H1 (cell line): ENCODE measurements at regions not wholly inside any gene's neighbourhood (a gene's known extent, or its start where the extent isn't known, plus 50 kb on each side); places are given as distances from the start of the nearest gene placed in this dataset.

Experiments used
- CTCF ChIA-PET: fragments of 300-600 bp; sonication (Branson Sonifier 250); formaldehyde crosslinking; loops from one replicate; lab custom pipeline; 2021; ENCODE audit not compliant: partially characterized antibody; lab: Charles Lee
- POLR2A ChIA-PET: fragments of 300-600 bp; sonication (Branson Sonifier 250); formaldehyde crosslinking; loops from one replicate; lab custom pipeline; 2021; ENCODE audit warnings: inconsistent platforms; ENCODE audit not compliant: partially characterized antibody; lab: Charles Lee
- DNase-seq, 2 experiments: peaks; one replicate each; pipeline versions ENCODE4 v3.0.0 to v3.0.0-alpha.2; 2010 to 2022; ENCODE audit warnings: low spot score in 2 of 2, low read depth in 1 of 2, mixed read lengths in 1 of 2
- FAIRE-seq: peaks from 2 replicates; lab custom pipeline; 2011; peaks lifted over from hg19 to GRCh38; lab: Jason Lieb, UNC
- H2AFZ ChIP-seq: 2 replicates; pipeline ENCODE4 v1.8.1; 2012; ENCODE audit warnings: low read length, inconsistent platforms
- H2AK5ac ChIP-seq: 2 replicates; pipeline ENCODE4 v1.6.1; 2013; ENCODE audit warnings: low read depth, low read length
- H2BK120ac ChIP-seq: replicated peaks from 2 replicates; pipeline ENCODE3; 2013; ENCODE audit warnings: low read depth, low read length, inconsistent platforms
- H2BK12ac ChIP-seq: 2 replicates; pipeline ENCODE4 v1.6.1; 2013; ENCODE audit warnings: low read depth, low read length
- H2BK15ac ChIP-seq: 2 replicates; pipeline ENCODE4 v1.6.1; 2013; ENCODE audit warnings: low read length
- H2BK20ac ChIP-seq: 2 replicates; pipeline ENCODE4 v1.6.1; 2013; ENCODE audit warnings: low read length
- H2BK5ac ChIP-seq: 2 replicates; pipeline ENCODE4 v1.6.1; 2013; ENCODE audit warnings: low read depth, low read length
- H3K14ac ChIP-seq: 2 replicates; pipeline ENCODE4 v1.6.1; 2013; ENCODE audit warnings: inconsistent platforms; ENCODE audit not compliant: insufficient read length
- H3K18ac ChIP-seq: 2 replicates; pipeline ENCODE4 v1.6.1; 2013; ENCODE audit warnings: low read length; ENCODE audit errors: extremely low read depth
- H3K23ac ChIP-seq: 2 replicates; pipeline ENCODE4 v1.6.1; 2013; ENCODE audit warnings: inconsistent platforms; ENCODE audit not compliant: insufficient read length
- H3K23me2 ChIP-seq: 2 replicates; pipeline ENCODE4 v1.6.1; 2013; ENCODE audit warnings: low read depth, low read length
- H3K27ac ChIP-seq: 2 replicates; pipeline ENCODE4 v1.6.1; 2011; ENCODE audit warnings: low read depth, low read length, inconsistent platforms
- H3K27me3 ChIP-seq, 4 experiments: replicated peaks in 1 of 4; 1 replicate in 1 of 4; 2 replicates in 3 of 4; pipeline versions ENCODE4 v1.6.1 to v1.8.1; 2011 to 2013; ENCODE audit warnings: low read length in 3 of 4, mild to moderate bottlenecking in 3 of 4, inconsistent platforms in 2 of 4, mixed read lengths in 2 of 4, moderate library complexity in 1 of 4; ENCODE audit not compliant: control insufficient read depth in 3 of 4, insufficient read depth in 3 of 4; ENCODE audit errors: extremely low read depth in 1 of 4
- H3K36me3 ChIP-seq, 4 experiments: 2 replicates each; pipeline versions ENCODE4 v1.6.1 to v1.8.1; 2011 to 2013; ENCODE audit warnings: mild to moderate bottlenecking in 4 of 4, low read length in 3 of 4, moderate library complexity in 2 of 4, control low read depth in 1 of 4, inconsistent platforms in 1 of 4; ENCODE audit not compliant: insufficient read depth in 4 of 4, control insufficient read depth in 2 of 4
- H3K4ac ChIP-seq: replicated peaks from 2 replicates; pipeline ENCODE3; 2013; ENCODE audit warnings: low read length, low read depth, mixed read lengths, inconsistent platforms; ENCODE audit not compliant: insufficient read length
- H3K4me1 ChIP-seq, 4 experiments: replicated peaks in 1 of 4; 1 replicate in 1 of 4; 2 replicates in 3 of 4; pipeline versions ENCODE4 v1.6.1 to v1.8.1; 2011 to 2013; ENCODE audit warnings: low read length in 3 of 4, inconsistent platforms in 2 of 4, mixed read lengths in 1 of 4; ENCODE audit not compliant: insufficient read depth in 4 of 4, control insufficient read depth in 3 of 4
- H3K4me2 ChIP-seq, 2 experiments: 2 replicates each; pipeline versions ENCODE4 v1.6.1 to v1.8.1; 2011 to 2013; ENCODE audit warnings: low read depth in 2 of 2, low read length in 2 of 2, control low read depth in 1 of 2, inconsistent platforms in 1 of 2, mild to moderate bottlenecking in 1 of 2; ENCODE audit not compliant: insufficient read depth in 1 of 2
- H3K4me3 ChIP-seq, 4 experiments: fragments of 200-600, 300-600 bp in 1 of 4; sonication (generic), shearing (Covaris generic), sonication (Bioruptor Twin) in 1 of 4; 2 replicates each; pipeline versions ENCODE4 v1.5.1 to v1.8.1; 2011 to 2016; ENCODE audit warnings: low read length in 4 of 4, low read depth in 3 of 4, control low read depth in 2 of 4, inconsistent platforms in 2 of 4, mild to moderate bottlenecking in 2 of 4, mixed read lengths in 1 of 4, moderate library complexity in 1 of 4; ENCODE audit not compliant: insufficient read depth in 2 of 4; ENCODE audit errors: extremely low read depth in 1 of 4
- H3K56ac ChIP-seq: replicated peaks from 2 replicates; pipeline ENCODE3; 2013; ENCODE audit warnings: low read depth, mild to moderate bottlenecking, mixed read lengths, low read length, inconsistent platforms; ENCODE audit not compliant: insufficient read length
- H3K79me1 ChIP-seq: 2 replicates; pipeline ENCODE4 v1.6.1; 2013; ENCODE audit warnings: low read depth, low read length, control low read depth
- H3K79me2 ChIP-seq, 2 experiments: 2 replicates each; pipeline versions ENCODE4 v1.6.1 to v1.8.1; 2012 to 2013; ENCODE audit warnings: low read length in 2 of 2, mild to moderate bottlenecking in 2 of 2, inconsistent platforms in 1 of 2; ENCODE audit not compliant: insufficient read depth in 2 of 2, control insufficient read depth in 1 of 2
- H3K9ac ChIP-seq, 4 experiments: replicated peaks in 1 of 4; 1 replicate in 1 of 4; 2 replicates in 3 of 4; pipeline versions ENCODE4 v1.6.1 to v1.8.1; 2011 to 2013; ENCODE audit warnings: low read depth in 3 of 4, low read length in 3 of 4, control low read depth in 2 of 4, mild to moderate bottlenecking in 2 of 4, moderate library complexity in 2 of 4, inconsistent platforms in 1 of 4; ENCODE audit errors: extremely low read depth in 1 of 4
- H3K9me3 ChIP-seq, 2 experiments: 2 replicates each; pipeline versions ENCODE4 v1.6.1 to v1.8.1; 2012 to 2013; ENCODE audit warnings: mild to moderate bottlenecking in 2 of 2, moderate library complexity in 2 of 2, control low read depth in 1 of 2, inconsistent platforms in 1 of 2, low read depth in 1 of 2, low read length in 1 of 2, mixed read lengths in 1 of 2; ENCODE audit not compliant: insufficient read depth in 2 of 2
- H4K20me1 ChIP-seq, 2 experiments: replicated peaks in 1 of 2; 2 replicates each; pipeline versions ENCODE3 to v1.8.1; 2011 to 2013; ENCODE audit warnings: inconsistent platforms in 2 of 2, low read length in 2 of 2, mild to moderate bottlenecking in 1 of 2; ENCODE audit not compliant: insufficient read depth in 2 of 2, control insufficient read depth in 1 of 2
- H4K5ac ChIP-seq: 2 replicates; pipeline ENCODE4 v1.6.1; 2013; ENCODE audit warnings: low read length, low read depth, mixed read lengths, inconsistent platforms; ENCODE audit not compliant: insufficient read length
- H4K8ac ChIP-seq: 2 replicates; pipeline ENCODE4 v1.8.0; 2013; ENCODE audit warnings: mild to moderate bottlenecking, moderate library complexity, low read length, inconsistent platforms; ENCODE audit not compliant: insufficient read depth; ENCODE audit errors: extremely low read depth
- H4K91ac ChIP-seq: replicated peaks from 2 replicates; pipeline ENCODE3; 2013; ENCODE audit warnings: low read length, mixed read lengths, inconsistent platforms; ENCODE audit not compliant: insufficient read length
- ASH2L ChIP-seq: fragments of 200-600, 300-600 bp; sonication (generic); IDR thresholded peaks from one replicate; pipeline ENCODE4 v1.7.1; 2017; ENCODE audit warnings: low read length
- SIX5 ChIP-seq: IDR thresholded peaks from 2 replicates; pipeline ENCODE4 v1.6.1; 2011; ENCODE audit warnings: mild to moderate bottlenecking, low read depth, low read length
- TCF12 ChIP-seq: IDR thresholded peaks from 2 replicates; pipeline ENCODE4 v1.6.1; 2011; ENCODE audit warnings: low read depth, mild to moderate bottlenecking, low read length
- WGBS, 2 experiments: shearing (Covaris generic) in 1 of 2; methylation state at CpG; one replicate each; pipeline versions ENCODE4 v1.1.6 to v1.1.7; 2013 to 2015; ENCODE audit warnings: low lambda C conversion rate in 2 of 2, mixed read lengths in 2 of 2, inconsistent platforms in 1 of 2, low coverage in 1 of 2, missing lambda C conversion rate in 1 of 2; ENCODE audit not compliant: insufficient replicate concordance in 2 of 2, insufficient coverage in 1 of 2, insufficient read length in 1 of 2; ENCODE audit errors: extremely low coverage in 1 of 2, missing lambda C conversion rate in 1 of 2; 5-methylcytosine and 5-hydroxymethylcytosine counted together

- Histone ChIP-seq H3K4ac (no peak overlapping the region), H3K14ac (no peak overlapping the region), H3K23me2 (no peaks in the 10 kb centered on the region; the same call in 1 of the 2 replicates), H3K18ac (no peak overlapping the region), H3K4me3 (no peak overlapping the region), H4K91ac (no peak overlapping the region), H3K27ac (no peak overlapping the region), H3K4me1 (no peaks in the 10 kb centered on the region), H2BK120ac (no peak overlapping the region), H2BK12ac (no peak overlapping the region), H2BK5ac (no peak overlapping the region), H3K79me1 (no peaks in the 10 kb centered on the region), H2BK20ac (no peak overlapping the region), H2AFZ (no peak overlapping the region), H4K8ac (no peak overlapping the region), H2BK15ac (no peak overlapping the region), H3K27me3 (no peaks in the 10 kb centered on the region; a peak in 1 of 7 replicates), H3K79me2 (no peaks in the 10 kb centered on the region), H3K9me3 (no peaks in the 10 kb centered on the region), H3K56ac (no peak overlapping the region), H2AK5ac (no peak overlapping the region), H3K9ac (no peak overlapping the region), H3K23ac (no peak overlapping the region), H4K20me1 (no peaks in the 10 kb centered on the region), H4K5ac (no peak overlapping the region), H3K36me3 (no peaks in the 10 kb centered on the region), H3K4me2 (no peak overlapping the region)
- DNase-seq (no peak), FAIRE-seq (no peak)
- CTCF ChIA-PET: interaction anchor here (1.1 to 1.7 kb wide), 5 partner anchors 12 to 88 kb away, joined by 3 to 7 read pairs (median 5); no protein-coding TSS in a partner anchor
- TF ChIP-seq ASH2L (no peak), SIX5 (no peak), TCF12 (no peak)
- WGBS, 2 experiments: 100% methylated on average over 1 of the region's 1 CpG; no CpG with 5 or more reads in 1 of the 2 experiments
- POLR2A ChIA-PET: no interaction called here
Observed at GRCh38 chr2:205864491-205864890, 182.2 kb downstream of the NRP2 start.
